ENCODE measurements at regions not wholly inside any gene's neighbourhood (a gene's known extent, or its start where the extent isn't known, plus 50 kb on each side); places are given as distances from the start of the nearest gene placed in this dataset.

- DNase-seq (ENCODE audit: low read depth) (no peak), FAIRE-seq (peak; percentile 32)
- TF ChIP-seq, protein P1, sequence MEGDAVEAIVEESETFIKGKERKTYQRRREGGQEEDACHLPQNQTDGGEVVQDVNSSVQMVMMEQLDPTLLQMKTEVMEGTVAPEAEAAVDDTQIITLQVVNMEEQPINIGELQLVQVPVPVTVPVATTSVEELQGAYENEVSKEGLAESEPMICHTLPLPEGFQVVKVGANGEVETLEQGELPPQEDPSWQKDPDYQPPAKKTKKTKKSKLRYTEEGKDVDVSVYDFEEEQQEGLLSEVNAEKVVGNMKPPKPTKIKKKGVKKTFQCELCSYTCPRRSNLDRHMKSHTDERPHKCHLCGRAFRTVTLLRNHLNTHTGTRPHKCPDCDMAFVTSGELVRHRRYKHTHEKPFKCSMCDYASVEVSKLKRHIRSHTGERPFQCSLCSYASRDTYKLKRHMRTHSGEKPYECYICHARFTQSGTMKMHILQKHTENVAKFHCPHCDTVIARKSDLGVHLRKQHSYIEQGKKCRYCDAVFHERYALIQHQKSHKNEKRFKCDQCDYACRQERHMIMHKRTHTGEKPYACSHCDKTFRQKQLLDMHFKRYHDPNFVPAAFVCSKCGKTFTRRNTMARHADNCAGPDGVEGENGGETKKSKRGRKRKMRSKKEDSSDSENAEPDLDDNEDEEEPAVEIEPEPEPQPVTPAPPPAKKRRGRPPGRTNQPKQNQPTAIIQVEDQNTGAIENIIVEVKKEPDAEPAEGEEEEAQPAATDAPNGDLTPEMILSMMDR (IDR thresholded peaks at IDR 0.05; ENCODE audit: insufficient read depth, low read length, severe bottlenecking), result no peak
- Histone ChIP-seq H3K36me3 (ENCODE audit: control insufficient read depth, insufficient read depth, low read length) (no peaks in the 10 kb centered on the region), H3K4me3 (ENCODE audit: low read depth, low read length) (no peak overlapping the region), H3K27me3 (ENCODE audit: control insufficient read depth, insufficient read depth, low read length) (no peaks in the 10 kb centered on the region)
Measured at GRCh38 chr12:108432423-108433121, 82.5 kb upstream of the FICD start.

GRCh38 chr12:108430926-108431325 is 84.2 kb upstream of the FICD start:
- Histone ChIP-seq H3K27me3 (ENCODE audit: control insufficient read depth, insufficient read depth, low read length) (no peaks in the 10 kb centered on the region), H3K36me3 (ENCODE audit: control insufficient read depth, insufficient read depth, low read length) (no peaks in the 10 kb centered on the region), H3K4me3 (ENCODE audit: low read depth, low read length) (no peak overlapping the region)
- TF ChIP-seq, protein P1 (IDR thresholded peaks at IDR 0.05; ENCODE audit: insufficient read depth, low read length, severe bottlenecking), result no peak
- no peak for FAIRE-seq
- DNase-seq (ENCODE audit: low read depth), result no peak

- Histone ChIP-seq H3K4me3 (ENCODE audit: low read depth, low read length) (no peak overlapping the region), H3K27me3 (ENCODE audit: control insufficient read depth, insufficient read depth, low read length) (no peaks in the 10 kb centered on the region), H3K36me3 (ENCODE audit: control insufficient read depth, insufficient read depth, low read length) (no peaks in the 10 kb centered on the region)
- DNase-seq (ENCODE audit: low read depth) (no peak), FAIRE-seq (no peak)
- TF ChIP-seq, protein P1 (IDR thresholded peaks at IDR 0.05; ENCODE audit: insufficient read depth, low read length, severe bottlenecking), result no peak
Measured at GRCh38 chr12:108430245-108430644, 84.8 kb upstream of the FICD start.

DNA sequence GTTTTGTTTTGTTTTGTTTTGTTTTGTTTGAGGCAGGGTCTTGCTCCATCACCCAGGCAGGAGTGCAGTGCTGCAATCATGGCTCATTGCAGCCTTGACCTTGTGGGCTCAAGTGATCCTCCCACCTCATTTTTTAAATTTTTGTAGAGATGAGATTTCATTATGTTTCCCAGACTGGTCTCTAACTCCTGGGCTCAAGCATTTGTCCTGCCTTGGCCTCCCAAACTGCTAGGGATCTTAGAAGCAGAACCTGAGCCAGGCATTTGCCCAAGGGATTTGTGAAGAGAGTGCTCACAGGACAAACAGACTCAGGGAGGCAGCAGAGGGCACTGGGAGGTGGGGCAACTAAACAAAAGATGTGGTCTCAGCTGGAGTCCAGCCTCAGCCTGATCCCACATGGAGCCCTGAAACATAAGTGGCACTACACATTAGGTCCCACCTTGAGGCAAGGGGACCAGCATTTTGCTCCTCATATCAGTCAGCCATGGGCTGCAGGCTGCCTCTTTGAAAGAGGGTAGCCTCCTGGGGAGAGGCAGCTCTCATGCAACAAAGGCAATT is 86.2 kb upstream of the CMKLR1 start:
- H3K36me3 ChIP-seq (ENCODE audit: control insufficient read depth, insufficient read depth, low read length), result no peaks in the 10 kb centered on the region
- no peaks in the 10 kb centered on the region for H3K27me3 ChIP-seq (ENCODE audit: control insufficient read depth, insufficient read depth, low read length)
- no peak overlapping the region for H3K4me3 ChIP-seq (ENCODE audit: low read depth, low read length)
- FAIRE-seq, result no peak
- no peak for DNase-seq (ENCODE audit: low read depth)
- TF ChIP-seq, protein P1 (IDR thresholded peaks at IDR 0.05; ENCODE audit: insufficient read depth, low read length, severe bottlenecking), result no peak

- no peak for DNase-seq (ENCODE audit: low read depth)
- Histone ChIP-seq H3K4me3 (ENCODE audit: low read depth, low read length) (no peak overlapping the region), H3K36me3 (ENCODE audit: control insufficient read depth, insufficient read depth, low read length) (no peaks in the 10 kb centered on the region), H3K27me3 (ENCODE audit: control insufficient read depth, insufficient read depth, low read length) (no peaks in the 10 kb centered on the region)
- TF ChIP-seq, protein P1 (IDR thresholded peaks at IDR 0.05; ENCODE audit: insufficient read depth, low read length, severe bottlenecking), result no peak
- no peak for FAIRE-seq
Measured at GRCh38 chr12:108424816-108425215, 85.7 kb upstream of the CMKLR1 start.

DNA sequence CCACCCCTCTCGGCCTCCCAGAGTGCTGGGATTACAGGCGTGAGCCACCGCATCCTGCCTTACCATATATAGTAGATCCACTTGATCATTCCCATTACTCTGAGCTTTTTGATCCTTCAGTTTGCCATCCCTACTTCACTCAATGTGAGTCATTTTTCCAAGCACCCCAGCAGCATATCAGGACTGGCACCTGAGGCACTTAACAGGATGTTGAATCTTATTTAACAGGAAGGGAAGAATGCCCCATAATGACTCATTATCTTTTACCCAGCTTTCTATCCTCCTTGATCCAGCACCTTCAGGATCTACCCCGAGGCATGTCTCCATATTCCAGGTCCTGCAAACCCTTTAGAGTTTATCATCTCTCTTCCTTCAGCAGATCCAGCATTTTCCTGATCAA is 84.9 kb upstream of the CMKLR1 start:
- Histone ChIP-seq H3K27me3 (ENCODE audit: control insufficient read depth, insufficient read depth, low read length) (no peaks in the 10 kb centered on the region), H3K36me3 (ENCODE audit: control insufficient read depth, insufficient read depth, low read length) (no peaks in the 10 kb centered on the region), H3K4me3 (ENCODE audit: low read depth, low read length) (no peak overlapping the region)
- no peak for FAIRE-seq
- TF ChIP-seq, protein P1 (IDR thresholded peaks at IDR 0.05; ENCODE audit: insufficient read depth, low read length, severe bottlenecking), result no peak
- peak; percentile 52 for DNase-seq (ENCODE audit: low read depth)
